Fibroblast of lung (primary cell): ENCODE measurements at regions not wholly inside any gene's neighbourhood (a gene's known extent, or its start where the extent isn't known, plus 50 kb on each side); places are given as distances from the start of the nearest gene placed in this dataset.

ENCODE experiments used
- DNase-seq, 2 donors: peaks; one replicate each; pipeline versions ENCODE4 v3.0.0 to v3.0.0-alpha.2; 2010; ENCODE audit warnings: low read depth in 2 of 2
- H2AFZ ChIP-seq: 2 replicates; pipeline ENCODE4 v1.5.1; 2012; ENCODE audit warnings: low read length, control low read depth, inconsistent platforms
- H3K27ac ChIP-seq: 2 replicates; pipeline ENCODE4 v1.5.1; 2011; ENCODE audit warnings: low read length, control low read depth; ENCODE audit not compliant: insufficient read depth
- H3K27me3 ChIP-seq: 2 replicates; pipeline ENCODE4 v1.5.1; 2011; ENCODE audit warnings: mild to moderate bottlenecking, low read length; ENCODE audit not compliant: control insufficient read depth, insufficient read depth
- H3K36me3 ChIP-seq: 2 replicates; pipeline ENCODE4 v1.5.1; 2011; ENCODE audit warnings: low read length; ENCODE audit not compliant: control insufficient read depth, insufficient read depth
- H3K4me1 ChIP-seq: 2 replicates; pipeline ENCODE4 v1.5.1; 2011; ENCODE audit warnings: low read length; ENCODE audit not compliant: control insufficient read depth, insufficient read depth; ENCODE audit errors: extremely low read depth
- H3K4me2 ChIP-seq: 2 replicates; pipeline ENCODE4 v1.5.1; 2011; ENCODE audit warnings: low read length, control low read depth; ENCODE audit not compliant: insufficient read depth; ENCODE audit errors: extremely low read depth
- H3K4me3 ChIP-seq, 4 experiments: fragments of 200-600 bp in 1 of 4; sonication (generic) in 1 of 4; replicated peaks in 1 of 4; 2 replicates each; pipeline ENCODE4 v1.5.1; 2011 to 2016; ENCODE audit warnings: low read length in 4 of 4, low read depth in 3 of 4, mild to moderate bottlenecking in 3 of 4, control low read depth in 2 of 4, inconsistent platforms in 1 of 4, mixed read lengths in 1 of 4; ENCODE audit not compliant: insufficient read depth in 1 of 4; ENCODE audit errors: control extremely low read depth in 1 of 4
- H3K79me2 ChIP-seq: 2 replicates; pipeline ENCODE4 v1.5.1; 2012; ENCODE audit warnings: mild to moderate bottlenecking, low read length, inconsistent platforms; ENCODE audit not compliant: control insufficient read depth, insufficient read depth
- H3K9ac ChIP-seq: 2 replicates; pipeline ENCODE4 v1.5.1; 2011; ENCODE audit warnings: mild to moderate bottlenecking, low read length, control low read depth; ENCODE audit not compliant: insufficient read depth
- H3K9me3 ChIP-seq: 2 replicates; pipeline ENCODE4 v1.5.1; 2012; ENCODE audit warnings: low read depth, low read length; ENCODE audit not compliant: control insufficient read depth, insufficient read depth
- H4K20me1 ChIP-seq: 2 replicates; pipeline ENCODE4 v1.5.1; 2011; ENCODE audit warnings: low read length; ENCODE audit not compliant: control insufficient read depth, insufficient read depth; ENCODE audit errors: extremely low read depth
- EZH2 ChIP-seq: IDR thresholded peaks from 2 replicates; pipeline ENCODE4 v1.5.1; 2012; ENCODE audit warnings: low read length, control low read depth, mild to moderate bottlenecking; ENCODE audit errors: missing control alignments
- TF ChIP-seq, protein P1 (sequence below), 2 donors: IDR thresholded peaks in 1 of 2; conservative IDR thresholded peaks in 1 of 2; 1 replicate in 1 of 2; 2 replicates in 1 of 2; pipeline ENCODE4 v1.5.1; 2011 to 2012; ENCODE audit warnings: low read length in 2 of 2, control low read depth in 1 of 2, inconsistent platforms in 1 of 2, low read depth in 1 of 2, mild to moderate bottlenecking in 1 of 2

DNA sequence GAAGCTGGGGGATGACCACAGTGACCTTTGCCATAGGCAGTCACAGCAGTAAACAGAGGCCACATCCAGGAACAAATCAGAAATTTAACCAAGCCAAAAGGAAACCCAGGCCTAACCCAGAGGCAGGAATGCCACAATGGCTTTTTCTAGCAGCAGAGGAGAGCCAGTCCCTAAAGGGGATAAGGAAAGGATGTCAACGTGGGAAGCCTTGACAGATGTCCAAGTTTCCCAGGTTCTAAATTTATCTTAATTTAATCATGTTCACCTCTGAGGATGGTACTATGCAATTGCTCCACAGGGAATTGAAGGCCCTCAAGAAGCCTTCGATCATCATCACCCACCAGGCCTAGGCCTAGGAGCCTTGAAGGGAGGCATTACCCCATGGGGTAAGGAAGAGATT lies 374.7 kb downstream of the TNS1 start:
- no peak for DNase-seq
- no peaks in the 10 kb centered on the region for H3K36me3 ChIP-seq
- no peaks in the 10 kb centered on the region for H3K9me3 ChIP-seq
- no peak overlapping the region for H3K4me3 ChIP-seq
- H3K4me2 ChIP-seq = no peak overlapping the region
- peaks cover 3% of the 10 kb centered on the region for H3K4me1 ChIP-seq
- no peak overlapping the region for H3K9ac ChIP-seq
- H3K79me2 ChIP-seq = no peaks in the 10 kb centered on the region
- no peak overlapping the region for H2AFZ ChIP-seq
- no peak overlapping the region for H3K27ac ChIP-seq
- no peaks in the 10 kb centered on the region for H3K27me3 ChIP-seq
- no peak for TF ChIP-seq EZH2
- TF ChIP-seq, protein P1, sequence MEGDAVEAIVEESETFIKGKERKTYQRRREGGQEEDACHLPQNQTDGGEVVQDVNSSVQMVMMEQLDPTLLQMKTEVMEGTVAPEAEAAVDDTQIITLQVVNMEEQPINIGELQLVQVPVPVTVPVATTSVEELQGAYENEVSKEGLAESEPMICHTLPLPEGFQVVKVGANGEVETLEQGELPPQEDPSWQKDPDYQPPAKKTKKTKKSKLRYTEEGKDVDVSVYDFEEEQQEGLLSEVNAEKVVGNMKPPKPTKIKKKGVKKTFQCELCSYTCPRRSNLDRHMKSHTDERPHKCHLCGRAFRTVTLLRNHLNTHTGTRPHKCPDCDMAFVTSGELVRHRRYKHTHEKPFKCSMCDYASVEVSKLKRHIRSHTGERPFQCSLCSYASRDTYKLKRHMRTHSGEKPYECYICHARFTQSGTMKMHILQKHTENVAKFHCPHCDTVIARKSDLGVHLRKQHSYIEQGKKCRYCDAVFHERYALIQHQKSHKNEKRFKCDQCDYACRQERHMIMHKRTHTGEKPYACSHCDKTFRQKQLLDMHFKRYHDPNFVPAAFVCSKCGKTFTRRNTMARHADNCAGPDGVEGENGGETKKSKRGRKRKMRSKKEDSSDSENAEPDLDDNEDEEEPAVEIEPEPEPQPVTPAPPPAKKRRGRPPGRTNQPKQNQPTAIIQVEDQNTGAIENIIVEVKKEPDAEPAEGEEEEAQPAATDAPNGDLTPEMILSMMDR (conservative IDR thresholded peaks at IDR 0.05 in 1 of 2, IDR thresholded peaks at IDR 0.05 in 1 of 2; ENCODE audit: low read depth in 1 of 2, low read length in 2 of 2) = no peak
- H4K20me1 ChIP-seq = no peaks in the 10 kb centered on the region

DNA sequence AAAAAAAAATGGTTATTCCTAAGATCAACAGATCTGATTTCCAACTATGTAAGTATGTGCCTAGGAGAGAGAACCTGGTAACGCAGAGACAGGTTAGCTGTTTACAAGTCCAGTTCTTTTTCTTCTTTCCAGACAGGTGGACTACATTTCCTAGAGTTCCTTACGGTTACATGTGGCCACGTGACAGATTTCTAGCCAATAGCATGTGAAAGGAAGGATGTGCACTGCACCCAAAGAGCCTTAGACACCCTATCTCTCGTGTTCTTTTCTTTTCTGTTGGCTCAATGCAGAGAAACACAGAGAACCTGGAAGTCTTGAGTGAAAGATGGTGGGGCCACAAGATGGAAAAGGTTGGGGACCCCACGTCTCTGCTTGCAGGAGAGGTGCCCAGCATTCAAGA lies 375.9 kb downstream of the TNS1 start:
- Histone ChIP-seq H3K36me3 (no peaks in the 10 kb centered on the region), H3K4me2 (no peak overlapping the region), H2AFZ (no peak overlapping the region), H3K9ac (no peak overlapping the region), H3K9me3 (no peaks in the 10 kb centered on the region), H3K79me2 (no peaks in the 10 kb centered on the region), H4K20me1 (no peaks in the 10 kb centered on the region), H3K27ac (no peak overlapping the region), H3K27me3 (no peaks in the 10 kb centered on the region), H3K4me3 (no peak overlapping the region), H3K4me1 (peaks cover 9% of the 10 kb centered on the region)
- no peak for DNase-seq
- TF ChIP-seq EZH2 = no peak
- TF ChIP-seq, protein P1 (conservative IDR thresholded peaks at IDR 0.05 in 1 of 2, IDR thresholded peaks at IDR 0.05 in 1 of 2; ENCODE audit: low read depth in 1 of 2, low read length in 2 of 2) = no peak

GRCh38 chr2:217625557-217626169 lies 377.1 kb downstream of the TNS1 start:
- Histone ChIP-seq H4K20me1 (no peaks in the 10 kb centered on the region), H3K9ac (no peak overlapping the region), H3K4me2 (no peak overlapping the region), H2AFZ (no peak overlapping the region), H3K27ac (peak overlapping the region; percentile 35), H3K4me3 (no peak overlapping the region), H3K36me3 (no peaks in the 10 kb centered on the region), H3K27me3 (no peaks in the 10 kb centered on the region), H3K9me3 (no peaks in the 10 kb centered on the region), H3K79me2 (no peaks in the 10 kb centered on the region), H3K4me1 (peaks cover 9% of the 10 kb centered on the region)
- TF ChIP-seq, protein P1 (conservative IDR thresholded peaks at IDR 0.05 in 1 of 2, IDR thresholded peaks at IDR 0.05 in 1 of 2; ENCODE audit: low read depth in 1 of 2, low read length in 2 of 2) = no peak
- TF ChIP-seq EZH2 = no peak
- DNase-seq = peak; percentile 28 to 54
